Neural progenitor cell (in vitro differentiated cells): ENCODE measurements at regions not wholly inside any gene's neighbourhood (a gene's known extent, or its start where the extent isn't known, plus 50 kb on each side); places are given as distances from the start of the nearest gene placed in this dataset.

Experiments used
- EZH2 ChIP-seq: fragments of 200-600 bp; sonication (generic); IDR thresholded peaks from 2 replicates; pipeline ENCODE4 v1.6.1; 2017; ENCODE audit warnings: antibody characterized with exemption, mild to moderate bottlenecking, moderate library complexity
- EZH2phosphoT487 ChIP-seq: fragments of 200-600 bp; sonication (generic); IDR thresholded peaks from 2 replicates; pipeline ENCODE4 v1.6.1; 2017; ENCODE audit warnings: antibody characterized with exemption
- TF ChIP-seq, protein P1 (sequence below): fragments of 200-600 bp; sonication (generic); IDR thresholded peaks from 2 replicates; pipeline ENCODE4 v1.5.1; 2017; ENCODE audit warnings: antibody characterized with exemption, mild to moderate bottlenecking

- TF ChIP-seq, protein P1, sequence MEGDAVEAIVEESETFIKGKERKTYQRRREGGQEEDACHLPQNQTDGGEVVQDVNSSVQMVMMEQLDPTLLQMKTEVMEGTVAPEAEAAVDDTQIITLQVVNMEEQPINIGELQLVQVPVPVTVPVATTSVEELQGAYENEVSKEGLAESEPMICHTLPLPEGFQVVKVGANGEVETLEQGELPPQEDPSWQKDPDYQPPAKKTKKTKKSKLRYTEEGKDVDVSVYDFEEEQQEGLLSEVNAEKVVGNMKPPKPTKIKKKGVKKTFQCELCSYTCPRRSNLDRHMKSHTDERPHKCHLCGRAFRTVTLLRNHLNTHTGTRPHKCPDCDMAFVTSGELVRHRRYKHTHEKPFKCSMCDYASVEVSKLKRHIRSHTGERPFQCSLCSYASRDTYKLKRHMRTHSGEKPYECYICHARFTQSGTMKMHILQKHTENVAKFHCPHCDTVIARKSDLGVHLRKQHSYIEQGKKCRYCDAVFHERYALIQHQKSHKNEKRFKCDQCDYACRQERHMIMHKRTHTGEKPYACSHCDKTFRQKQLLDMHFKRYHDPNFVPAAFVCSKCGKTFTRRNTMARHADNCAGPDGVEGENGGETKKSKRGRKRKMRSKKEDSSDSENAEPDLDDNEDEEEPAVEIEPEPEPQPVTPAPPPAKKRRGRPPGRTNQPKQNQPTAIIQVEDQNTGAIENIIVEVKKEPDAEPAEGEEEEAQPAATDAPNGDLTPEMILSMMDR: no peak
- no peak for TF ChIP-seq EZH2
- no peak for TF ChIP-seq EZH2phosphoT487
These were observed 55.7 kb downstream of the GLI2 start for GRCh38 chr2:120791243-120791961.
